ENCODE measurements at regions not wholly inside any gene's neighbourhood (a gene's known extent, or its start where the extent isn't known, plus 50 kb on each side); places are given as distances from the start of the nearest gene placed in this dataset.

GRCh38 chr15:92324101-92324963 lies 69.3 kb upstream of the ST8SIA2 start:
- WGBS, 2 donors: 76 to 83% methylated on average over 8 of the region's 8 CpGs
- DNase-seq: peak; percentile 79 to 96 (median 94)
- no peak overlapping the region for H3K27ac ChIP-seq (ENCODE audit: low read depth in 1 of 2, low read length in 1 of 2)

GRCh38 chr15:92326236-92326635 lies 67.4 kb upstream of the ST8SIA2 start:
- TF ChIP-seq, protein P1, sequence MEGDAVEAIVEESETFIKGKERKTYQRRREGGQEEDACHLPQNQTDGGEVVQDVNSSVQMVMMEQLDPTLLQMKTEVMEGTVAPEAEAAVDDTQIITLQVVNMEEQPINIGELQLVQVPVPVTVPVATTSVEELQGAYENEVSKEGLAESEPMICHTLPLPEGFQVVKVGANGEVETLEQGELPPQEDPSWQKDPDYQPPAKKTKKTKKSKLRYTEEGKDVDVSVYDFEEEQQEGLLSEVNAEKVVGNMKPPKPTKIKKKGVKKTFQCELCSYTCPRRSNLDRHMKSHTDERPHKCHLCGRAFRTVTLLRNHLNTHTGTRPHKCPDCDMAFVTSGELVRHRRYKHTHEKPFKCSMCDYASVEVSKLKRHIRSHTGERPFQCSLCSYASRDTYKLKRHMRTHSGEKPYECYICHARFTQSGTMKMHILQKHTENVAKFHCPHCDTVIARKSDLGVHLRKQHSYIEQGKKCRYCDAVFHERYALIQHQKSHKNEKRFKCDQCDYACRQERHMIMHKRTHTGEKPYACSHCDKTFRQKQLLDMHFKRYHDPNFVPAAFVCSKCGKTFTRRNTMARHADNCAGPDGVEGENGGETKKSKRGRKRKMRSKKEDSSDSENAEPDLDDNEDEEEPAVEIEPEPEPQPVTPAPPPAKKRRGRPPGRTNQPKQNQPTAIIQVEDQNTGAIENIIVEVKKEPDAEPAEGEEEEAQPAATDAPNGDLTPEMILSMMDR (IDR thresholded peaks at IDR 0.05; ENCODE audit: control extremely low read depth, extremely low read depth): no peak
- ATAC-seq (ENCODE audit: insufficient read depth, low FRiP score): no peak
- Histone ChIP-seq H3K36me3 (ENCODE audit: control insufficient read depth in 4 of 4, insufficient read depth in 4 of 4, low read length in 4 of 4) (no peaks in the 10 kb centered on the region), H3K9ac (ENCODE audit: insufficient read depth in 1 of 2, low read length in 2 of 2) (no peak overlapping the region), H3K27me3 (ENCODE audit: control insufficient read depth in 3 of 3, insufficient read depth in 3 of 3, low read length in 2 of 3) (no peaks in the 10 kb centered on the region), H3K4me1 (ENCODE audit: control insufficient read depth in 5 of 5, insufficient read depth in 5 of 5, low read length in 5 of 5) (peaks cover 0 to 21% (median 0%) of the 10 kb centered on the region in 5 donors), H3K27ac (ENCODE audit: low read depth in 1 of 2, low read length in 1 of 2) (no peak overlapping the region), H3K9me3 (ENCODE audit: control insufficient read depth in 4 of 4, insufficient read depth in 3 of 4, low read length in 3 of 4) (peaks cover 0 to 2% (median 0%) of the 10 kb centered on the region in 4 donors), H3K4me3 (no peak overlapping the region)
- DNase-seq: no peak
- WGBS, 2 donors: 66 to 86% methylated on average over 6 of the region's 6 CpGs

More at GRCh38 chr15:92324101-92324963, 69.3 kb upstream of the ST8SIA2 start:
- Histone ChIP-seq H3K4me1 (ENCODE audit: control insufficient read depth in 5 of 5, insufficient read depth in 5 of 5, low read length in 5 of 5) (peaks cover 0 to 25% (median 0%) of the 10 kb centered on the region in 5 donors), H3K9ac (ENCODE audit: insufficient read depth in 1 of 2, low read length in 2 of 2) (no peak overlapping the region), H3K9me3 (ENCODE audit: control insufficient read depth in 4 of 4, insufficient read depth in 3 of 4, low read length in 3 of 4) (no peaks in the 10 kb centered on the region), H3K27me3 (ENCODE audit: control insufficient read depth in 3 of 3, insufficient read depth in 3 of 3, low read length in 2 of 3) (no peaks in the 10 kb centered on the region), H3K4me3 (no peak overlapping the region), H3K36me3 (ENCODE audit: control insufficient read depth in 4 of 4, insufficient read depth in 4 of 4, low read length in 4 of 4) (no peaks in the 10 kb centered on the region)
- no peak for ATAC-seq (ENCODE audit: insufficient read depth, low FRiP score)
- TF ChIP-seq, protein P1 (IDR thresholded peaks at IDR 0.05; ENCODE audit: control extremely low read depth, extremely low read depth): no peak

DNA sequence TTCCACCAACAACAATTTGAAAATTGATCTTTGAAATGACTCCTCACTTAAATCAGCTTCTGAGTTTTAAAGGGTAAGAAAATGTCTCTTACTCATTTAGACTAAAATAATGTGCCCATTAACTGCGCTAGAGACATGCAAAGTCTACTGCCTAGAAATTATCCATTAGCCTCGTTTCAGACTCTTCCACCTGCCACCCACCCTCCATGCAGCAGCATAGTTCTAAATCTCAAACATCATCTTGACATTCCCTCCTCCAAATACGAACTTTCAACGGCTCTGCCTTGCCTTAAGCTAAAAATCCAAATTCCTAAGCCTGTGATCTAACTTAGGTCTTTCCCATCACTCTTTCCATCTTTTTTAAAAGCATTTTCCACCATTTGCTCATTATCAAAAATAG lies 66.6 kb upstream of the ST8SIA2 start:
- ATAC-seq (ENCODE audit: insufficient read depth, low FRiP score): no peak
- H3K4me3 ChIP-seq: no peak overlapping the region
- TF ChIP-seq, protein P1 (IDR thresholded peaks at IDR 0.05; ENCODE audit: control extremely low read depth, extremely low read depth): no peak
- H3K4me1 ChIP-seq (ENCODE audit: control insufficient read depth in 5 of 5, insufficient read depth in 5 of 5, low read length in 5 of 5): peaks cover 0 to 21% (median 0%) of the 10 kb centered on the region in 5 donors
- 72 to 79% methylated on average over 4 of the region's 4 CpGs for WGBS, 2 donors
- no peak for DNase-seq
- H3K36me3 ChIP-seq (ENCODE audit: control insufficient read depth in 4 of 4, insufficient read depth in 4 of 4, low read length in 4 of 4): no peaks in the 10 kb centered on the region
- H3K9me3 ChIP-seq (ENCODE audit: control insufficient read depth in 4 of 4, insufficient read depth in 3 of 4, low read length in 3 of 4): peaks cover 0 to 4% (median 0%) of the 10 kb centered on the region in 4 donors
- no peak overlapping the region for H3K9ac ChIP-seq (ENCODE audit: insufficient read depth in 1 of 2, low read length in 2 of 2)
- H3K27me3 ChIP-seq (ENCODE audit: control insufficient read depth in 3 of 3, insufficient read depth in 3 of 3, low read length in 2 of 3): no peaks in the 10 kb centered on the region
- H3K27ac ChIP-seq (ENCODE audit: low read depth in 1 of 2, low read length in 1 of 2): no peak overlapping the region
